ENCODE measurements at regions not wholly inside any gene's neighbourhood (a gene's known extent, or its start where the extent isn't known, plus 50 kb on each side); places are given as distances from the start of the nearest gene placed in this dataset.

DNA sequence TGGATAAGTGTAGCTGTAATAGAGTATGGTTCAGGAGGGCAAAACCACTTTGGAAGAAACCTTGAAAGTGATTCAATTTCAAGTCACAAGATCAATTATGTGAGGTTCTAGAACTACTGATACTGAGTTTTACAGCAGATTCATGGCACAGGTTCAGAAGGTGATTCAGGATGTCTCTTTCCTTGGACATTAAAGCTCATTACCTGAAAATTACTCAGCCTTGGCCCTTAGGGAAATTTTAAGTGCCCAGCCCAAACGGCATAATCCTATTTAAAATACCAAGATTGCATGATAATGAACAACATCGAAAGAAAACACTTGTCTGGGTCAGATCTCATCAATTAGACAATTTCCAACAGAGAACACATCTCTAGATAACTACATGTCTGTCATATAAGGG, 70.2 kb upstream of the SLC38A2 start:
- H3K27ac Mint-ChIP-seq, result no peak overlapping the region
- no peak overlapping the region for H3K4me3 Mint-ChIP-seq
- no peaks in the 10 kb centered on the region for H3K27me3 Mint-ChIP-seq (ENCODE audit: low read depth)
- no peaks in the 10 kb centered on the region for H3K9me3 Mint-ChIP-seq
- no peak for DNase-seq (ENCODE audit: low spot score)
- peaks cover 23% of the 10 kb centered on the region for H3K4me1 Mint-ChIP-seq (ENCODE audit: low read depth)
- peaks cover 2% of the 10 kb centered on the region for H3K36me3 Mint-ChIP-seq (ENCODE audit: low read depth)

DNA sequence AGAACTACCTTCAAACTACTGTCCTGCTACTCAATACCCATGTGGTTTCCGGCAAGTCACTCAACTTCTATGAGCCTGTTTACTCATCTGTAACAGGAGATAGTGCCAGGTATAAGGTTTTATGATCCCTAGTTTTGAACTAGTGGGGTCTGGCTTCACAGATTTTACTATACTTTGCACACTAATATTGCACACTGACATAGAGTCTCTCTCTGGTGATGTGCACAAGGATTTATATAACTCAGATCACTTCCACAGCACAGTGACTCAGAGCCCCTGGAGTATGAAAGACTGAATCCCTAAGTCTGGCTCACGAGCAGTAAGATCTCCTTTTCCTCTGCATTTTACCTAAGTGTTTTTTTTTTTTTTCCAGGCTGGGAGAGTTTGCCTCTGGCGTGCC, 69.7 kb upstream of the SLC38A2 start:
- Mint-ChIP-seq H3K4me3 (no peak overlapping the region), H3K9me3 (no peaks in the 10 kb centered on the region), H3K4me1 (ENCODE audit: low read depth) (peaks cover 23% of the 10 kb centered on the region), H3K36me3 (ENCODE audit: low read depth) (peaks cover under 1% of the 10 kb centered on the region), H3K27me3 (ENCODE audit: low read depth) (no peaks in the 10 kb centered on the region), H3K27ac (no peak overlapping the region)
- DNase-seq (ENCODE audit: low spot score), result no peak

DNA sequence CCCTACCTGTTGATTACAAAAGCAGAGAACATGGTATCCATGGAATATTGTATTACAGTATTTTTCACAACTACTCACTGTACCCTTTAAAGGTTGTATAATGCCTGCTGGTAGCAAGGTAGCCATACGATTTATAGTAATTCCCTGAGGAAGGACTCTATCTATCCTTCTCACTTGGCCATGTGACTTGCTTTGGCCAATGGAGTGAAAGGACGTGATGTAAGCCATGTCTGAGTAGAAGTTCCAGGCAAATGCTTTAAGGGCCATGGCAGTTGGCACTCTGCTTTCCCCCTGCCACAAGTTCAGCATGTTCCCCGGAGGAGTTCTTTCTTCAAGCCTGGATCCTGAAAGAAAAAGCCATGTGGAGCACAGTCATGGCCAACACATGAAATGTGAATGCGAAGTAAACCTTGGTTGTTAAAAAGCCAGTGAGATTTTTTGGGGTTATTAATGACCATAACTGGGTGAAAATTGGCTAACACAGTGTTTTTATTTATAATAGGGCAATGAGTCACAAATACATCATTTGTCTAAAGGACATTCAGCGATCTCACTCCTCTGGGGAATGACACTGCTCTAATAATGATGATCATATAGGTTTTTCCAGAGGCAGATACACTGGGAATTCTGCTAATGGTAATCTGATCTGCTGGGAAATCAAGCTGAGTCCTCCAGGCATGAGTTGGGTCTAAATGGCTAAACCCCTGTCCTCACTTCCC, 67.4 kb upstream of the SLC38A2 start:
- H3K4me1 Mint-ChIP-seq (ENCODE audit: low read depth), result peaks cover 11% of the 10 kb centered on the region
- no peak overlapping the region for H3K27ac Mint-ChIP-seq
- no peaks in the 10 kb centered on the region for H3K9me3 Mint-ChIP-seq
- H3K4me3 Mint-ChIP-seq, result no peak overlapping the region
- no peaks in the 10 kb centered on the region for H3K36me3 Mint-ChIP-seq (ENCODE audit: low read depth)
- no peak for DNase-seq (ENCODE audit: low spot score)
- no peaks in the 10 kb centered on the region for H3K27me3 Mint-ChIP-seq (ENCODE audit: low read depth)

DNA sequence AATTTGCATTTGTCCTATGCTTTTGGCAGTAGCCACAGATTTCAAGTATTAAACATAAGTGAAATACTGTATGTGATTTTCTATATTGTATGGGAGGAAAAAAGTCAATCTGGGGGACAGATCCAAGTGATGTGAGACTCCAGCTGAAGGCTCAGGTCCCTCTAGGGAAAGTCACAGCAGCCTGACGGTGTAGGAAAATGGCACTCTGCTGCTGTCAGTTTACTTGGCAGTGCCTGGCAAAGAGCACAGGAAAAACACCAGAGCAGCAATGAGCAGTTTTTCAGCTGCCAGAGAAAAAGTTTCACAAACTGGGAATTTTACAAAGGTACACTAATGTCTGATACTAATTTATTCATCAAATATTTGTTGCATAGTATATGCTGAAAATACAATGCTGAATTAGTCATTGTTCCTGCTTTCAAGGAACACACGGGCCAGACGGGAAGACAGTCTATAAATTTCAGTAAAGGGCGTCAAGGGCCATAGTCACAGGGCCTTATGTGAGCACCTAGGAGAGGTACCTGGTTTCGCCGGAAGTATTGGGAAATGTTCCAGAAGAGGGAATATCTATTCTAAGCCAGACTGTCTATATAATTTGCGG, 66.2 kb upstream of the SLC38A2 start:
- Mint-ChIP-seq H3K9me3 (no peaks in the 10 kb centered on the region), H3K27ac (no peak overlapping the region), H3K36me3 (ENCODE audit: low read depth) (peaks cover 1% of the 10 kb centered on the region), H3K4me1 (ENCODE audit: low read depth) (peaks cover 5% of the 10 kb centered on the region), H3K4me3 (no peak overlapping the region), H3K27me3 (ENCODE audit: low read depth) (no peaks in the 10 kb centered on the region)
- no peak for DNase-seq (ENCODE audit: low spot score)

DNA sequence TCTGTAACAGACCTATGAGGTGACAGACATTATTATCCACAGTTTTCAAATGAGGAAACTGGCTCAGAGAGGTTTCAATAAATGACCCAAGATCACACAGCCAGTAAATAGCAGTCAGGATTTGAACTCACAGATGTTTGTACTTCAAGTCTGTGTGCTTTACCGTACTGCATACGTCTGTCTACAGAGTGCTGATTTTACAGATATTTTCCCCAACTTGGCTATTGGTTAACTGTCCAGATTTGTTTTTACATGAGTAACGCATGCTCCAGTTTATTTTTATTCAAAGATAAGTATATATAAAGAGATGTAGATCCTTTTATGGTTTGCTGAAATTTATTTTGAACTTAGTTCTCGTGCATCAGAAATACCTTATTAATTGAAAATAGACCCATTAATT, 65.7 kb upstream of the SLC38A2 start:
- peaks cover 4% of the 10 kb centered on the region for H3K36me3 Mint-ChIP-seq (ENCODE audit: low read depth)
- peaks cover 4% of the 10 kb centered on the region for H3K4me1 Mint-ChIP-seq (ENCODE audit: low read depth)
- H3K27me3 Mint-ChIP-seq (ENCODE audit: low read depth), result no peaks in the 10 kb centered on the region
- H3K27ac Mint-ChIP-seq, result no peak overlapping the region
- no peak for DNase-seq (ENCODE audit: low spot score)
- no peaks in the 10 kb centered on the region for H3K9me3 Mint-ChIP-seq
- H3K4me3 Mint-ChIP-seq, result no peak overlapping the region

DNA sequence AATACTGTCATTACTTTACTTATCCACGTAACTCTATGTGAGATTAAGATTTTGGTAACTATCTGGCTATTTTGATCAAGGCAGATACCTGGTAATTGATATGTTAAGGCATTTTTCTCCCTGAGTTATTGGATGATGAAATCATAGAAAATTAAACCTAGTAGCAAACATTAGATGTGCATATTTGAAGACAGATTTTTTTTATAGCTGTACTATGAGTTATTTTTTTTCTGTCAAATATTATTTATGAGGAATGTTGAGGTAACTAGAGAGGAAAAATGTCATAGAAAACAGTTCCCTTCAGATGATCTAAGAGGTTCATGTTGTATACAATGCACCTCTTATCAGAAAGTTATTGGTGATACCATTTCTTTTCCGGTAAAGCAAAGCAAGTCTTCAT, 64.9 kb upstream of the SLC38A2 start:
- peaks cover 4% of the 10 kb centered on the region for H3K4me1 Mint-ChIP-seq (ENCODE audit: low read depth)
- H3K27me3 Mint-ChIP-seq (ENCODE audit: low read depth), result no peaks in the 10 kb centered on the region
- H3K9me3 Mint-ChIP-seq, result no peaks in the 10 kb centered on the region
- H3K4me3 Mint-ChIP-seq, result no peak overlapping the region
- peaks cover 7% of the 10 kb centered on the region for H3K36me3 Mint-ChIP-seq (ENCODE audit: low read depth)
- no peak overlapping the region for H3K27ac Mint-ChIP-seq
- DNase-seq (ENCODE audit: low spot score), result no peak

DNA sequence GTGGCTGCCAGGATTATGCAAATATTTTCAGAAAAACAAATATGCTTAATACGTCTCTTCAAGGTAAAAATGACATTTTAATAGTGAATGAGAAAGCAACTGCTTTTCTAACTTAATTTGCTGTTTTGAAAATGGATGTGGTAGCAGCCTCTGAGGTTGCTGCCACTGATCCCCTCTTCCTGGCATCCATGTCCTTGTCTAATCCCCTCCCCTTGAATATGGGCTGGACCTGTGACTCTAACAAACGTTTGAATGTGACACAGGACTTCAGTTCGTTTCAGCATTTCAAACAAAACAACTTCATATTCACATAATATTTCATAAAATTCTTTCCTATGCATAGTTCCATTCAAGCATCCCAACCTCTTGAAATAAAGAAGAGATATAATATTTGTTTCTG, 64.2 kb upstream of the SLC38A2 start:
- Mint-ChIP-seq H3K36me3 (ENCODE audit: low read depth) (peaks cover 7% of the 10 kb centered on the region), H3K4me3 (no peak overlapping the region), H3K9me3 (no peaks in the 10 kb centered on the region), H3K4me1 (ENCODE audit: low read depth) (peaks cover 6% of the 10 kb centered on the region), H3K27ac (no peak overlapping the region), H3K27me3 (ENCODE audit: low read depth) (no peaks in the 10 kb centered on the region)
- DNase-seq (ENCODE audit: low spot score), result no peak

DNA sequence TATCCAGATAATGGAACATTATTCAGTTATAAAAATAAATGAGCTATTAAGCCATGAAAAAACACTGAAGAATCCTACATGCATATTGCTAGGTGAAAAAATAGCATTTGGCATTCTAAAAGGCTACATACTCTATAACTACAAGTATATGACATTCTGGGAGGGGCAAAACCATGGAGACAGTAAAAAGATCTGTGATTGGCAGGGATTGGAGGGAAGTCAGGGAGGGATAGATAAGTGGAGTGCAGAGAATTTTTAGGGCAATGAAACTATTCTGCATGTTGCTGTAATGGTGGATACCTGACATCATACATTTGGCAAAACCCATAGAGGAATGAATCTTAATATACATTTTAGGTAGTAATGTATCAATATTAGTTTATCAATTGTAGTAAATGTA, 63.1 kb upstream of the SLC38A2 start:
- no peak overlapping the region for H3K27ac Mint-ChIP-seq
- no peaks in the 10 kb centered on the region for H3K9me3 Mint-ChIP-seq
- no peaks in the 10 kb centered on the region for H3K27me3 Mint-ChIP-seq (ENCODE audit: low read depth)
- H3K4me1 Mint-ChIP-seq (ENCODE audit: low read depth), result peaks cover 11% of the 10 kb centered on the region
- no peak overlapping the region for H3K4me3 Mint-ChIP-seq
- DNase-seq (ENCODE audit: low spot score), result no peak
- peaks cover 8% of the 10 kb centered on the region for H3K36me3 Mint-ChIP-seq (ENCODE audit: low read depth)

DNA sequence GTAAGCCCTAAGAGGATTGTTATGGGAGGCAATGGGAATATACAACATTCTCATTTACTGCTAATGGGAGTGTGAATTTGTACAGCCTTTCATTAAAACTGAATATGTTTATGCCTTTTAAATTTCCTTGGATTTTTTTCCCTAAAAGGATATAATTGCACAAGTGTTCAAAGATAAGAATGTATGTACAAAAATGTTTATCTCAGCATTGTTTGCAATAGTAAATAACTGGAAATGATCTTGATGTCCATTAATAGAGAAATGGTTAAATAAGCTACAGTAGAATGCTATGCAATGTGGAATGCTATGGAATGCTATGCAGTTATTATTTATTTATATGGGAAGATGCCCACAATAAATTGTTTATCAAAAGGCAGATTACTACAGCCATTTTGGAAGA, 62.5 kb upstream of the SLC38A2 start:
- no peaks in the 10 kb centered on the region for H3K9me3 Mint-ChIP-seq
- no peak for DNase-seq (ENCODE audit: low spot score)
- H3K36me3 Mint-ChIP-seq (ENCODE audit: low read depth), result peaks cover 10% of the 10 kb centered on the region
- no peaks in the 10 kb centered on the region for H3K27me3 Mint-ChIP-seq (ENCODE audit: low read depth)
- H3K27ac Mint-ChIP-seq, result no peak overlapping the region
- H3K4me3 Mint-ChIP-seq, result no peak overlapping the region
- peaks cover 16% of the 10 kb centered on the region for H3K4me1 Mint-ChIP-seq (ENCODE audit: low read depth)

DNA sequence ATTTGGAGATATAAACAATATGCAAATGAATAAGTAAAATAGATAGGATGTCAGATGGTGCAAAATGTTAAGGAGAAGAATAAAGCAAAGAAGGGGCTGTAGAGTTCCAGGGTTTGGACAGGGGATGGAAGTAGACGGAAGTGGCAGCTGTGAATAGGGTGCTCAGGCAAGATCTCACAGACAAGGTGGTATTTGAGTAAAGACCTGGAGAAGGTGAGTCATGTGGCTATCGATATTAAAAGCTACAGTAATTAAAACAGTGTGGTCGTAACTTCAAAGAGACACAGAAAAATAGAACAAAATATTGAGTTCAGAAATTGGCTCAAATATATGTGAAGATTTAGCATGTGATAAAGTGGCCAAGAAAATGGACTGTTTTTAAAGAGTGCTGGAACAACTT, 61.3 kb upstream of the SLC38A2 start:
- H3K36me3 Mint-ChIP-seq (ENCODE audit: low read depth), result peaks cover 10% of the 10 kb centered on the region
- H3K27me3 Mint-ChIP-seq (ENCODE audit: low read depth), result no peaks in the 10 kb centered on the region
- H3K27ac Mint-ChIP-seq, result no peak overlapping the region

DNA sequence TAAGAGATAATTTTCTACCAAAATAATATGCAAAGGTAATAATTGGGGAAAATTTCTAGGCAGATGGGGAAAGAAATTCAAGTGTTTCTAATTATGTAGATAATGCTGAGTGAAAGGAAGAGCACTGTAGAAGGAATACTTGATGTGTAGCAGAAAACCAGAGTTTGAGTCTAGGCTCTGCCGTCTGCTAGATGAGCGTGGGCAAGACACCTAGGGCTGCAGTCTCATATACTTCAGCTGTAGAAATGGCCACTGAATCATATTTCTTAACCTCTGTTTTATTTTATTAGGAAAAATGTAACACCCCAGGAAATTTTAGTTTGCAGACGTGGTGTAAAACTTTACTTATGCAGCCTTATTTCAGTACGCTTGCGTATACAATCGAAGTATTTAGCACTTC, 59.8 kb upstream of the SLC38A2 start:
- H3K9me3 Mint-ChIP-seq, result peaks cover 9% of the 10 kb centered on the region
- no peaks in the 10 kb centered on the region for H3K27me3 Mint-ChIP-seq (ENCODE audit: low read depth)
- no peak for DNase-seq (ENCODE audit: low spot score)
- peaks cover 20% of the 10 kb centered on the region for H3K36me3 Mint-ChIP-seq (ENCODE audit: low read depth)
- H3K27ac Mint-ChIP-seq, result no peak overlapping the region
- H3K4me1 Mint-ChIP-seq (ENCODE audit: low read depth), result peaks cover 31% of the 10 kb centered on the region
- no peak overlapping the region for H3K4me3 Mint-ChIP-seq

More for the DNA sequence above, 61.3 kb upstream of the SLC38A2 start:
- H3K4me1 Mint-ChIP-seq (ENCODE audit: low read depth), result peaks cover 25% of the 10 kb centered on the region
- H3K9me3 Mint-ChIP-seq, result no peaks in the 10 kb centered on the region
- H3K4me3 Mint-ChIP-seq, result no peak overlapping the region
- DNase-seq (ENCODE audit: low spot score), result no peak

DNA sequence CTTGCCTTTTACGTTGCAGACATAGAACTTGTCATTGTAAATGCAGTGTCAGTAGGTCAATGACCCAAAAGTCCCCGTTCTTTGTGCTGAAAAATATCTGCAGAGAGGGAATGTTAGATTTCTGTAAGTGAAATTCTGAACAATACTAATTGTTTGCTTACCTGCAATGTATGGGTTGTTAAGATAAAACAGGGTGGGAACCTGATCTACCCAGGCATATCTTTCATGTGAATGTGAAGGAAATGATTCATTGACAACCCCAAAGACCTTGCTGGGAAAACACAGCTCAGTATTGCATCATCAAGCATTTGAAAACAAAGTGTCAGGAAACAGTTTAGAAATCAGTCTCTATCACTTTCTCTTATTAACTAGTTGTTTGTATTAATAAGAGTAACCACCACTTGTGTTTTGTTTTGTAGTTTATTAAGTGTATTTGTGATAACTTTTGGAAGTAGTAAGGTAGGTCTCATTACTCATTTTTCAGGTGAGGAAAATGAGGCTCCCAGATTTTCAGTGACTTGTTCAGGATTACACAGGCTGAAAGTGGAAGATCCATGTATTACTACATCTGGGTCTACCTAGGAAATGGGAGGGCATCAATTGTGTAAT, 57.9 kb upstream of the SLC38A2 start:
- Mint-ChIP-seq H3K4me3 (peak overlapping the region; percentile 57), H3K9me3 (peaks cover 13% of the 10 kb centered on the region), H3K36me3 (ENCODE audit: low read depth) (peaks cover 32% of the 10 kb centered on the region), H3K27ac (peak overlapping the region; percentile 72), H3K4me1 (ENCODE audit: low read depth) (peaks cover 31% of the 10 kb centered on the region), H3K27me3 (ENCODE audit: low read depth) (no peaks in the 10 kb centered on the region)
- DNase-seq (ENCODE audit: low spot score), result peak; percentile 20

All from T-helper 2 cell treated with Interferon-gamma antibody and Interleukin-4, amounts not matched to agents 5 μg/mL and 100 μg/mL, for 36 hours (primary cell).